Neutrophil (primary cell): ENCODE measurements at regions not wholly inside any gene's neighbourhood (a gene's known extent, or its start where the extent isn't known, plus 50 kb on each side); places are given as distances from the start of the nearest gene placed in this dataset.

Source experiments
- H3K27ac ChIP-seq: fragments of 200-600 bp; sonication (generic); 2 replicates; pipeline ENCODE4 v1.5.1; 2016; ENCODE audit warnings: mild to moderate bottlenecking, moderate library complexity
- H3K27me3 ChIP-seq: fragments of 200-600 bp; sonication (generic); 2 replicates; pipeline ENCODE4 v1.6.0; 2016; ENCODE audit warnings: mild to moderate bottlenecking
- H3K36me3 ChIP-seq: fragments of 200-600 bp; sonication (generic); 2 replicates; pipeline ENCODE4 v1.5.1; 2017
- H3K4me1 ChIP-seq, 2 experiments: fragments of 200-600 bp in 1 of 2; sonication (generic) in 1 of 2; 1 replicate in 1 of 2; 2 replicates in 1 of 2; pipeline versions ENCODE4 v1.5.1 to v1.6.1; 2013 to 2016; ENCODE audit warnings: low read depth in 1 of 2, low read length in 1 of 2, mild to moderate bottlenecking in 1 of 2, moderate library complexity in 1 of 2; ENCODE audit not compliant: control insufficient read depth in 1 of 2, insufficient read depth in 1 of 2
- H3K4me3 ChIP-seq, 2 experiments: fragments of 200-600 bp in 1 of 2; sonication (generic) in 1 of 2; 1 replicate in 1 of 2; 2 replicates in 1 of 2; pipeline ENCODE4 v1.5.1; 2013 to 2016; ENCODE audit warnings: low read depth in 1 of 2, low read length in 1 of 2, mild to moderate bottlenecking in 1 of 2, moderate library complexity in 1 of 2
- H3K9me3 ChIP-seq: fragments of 200-600 bp; sonication (generic); 2 replicates; pipeline ENCODE4 v1.5.1; 2016
- TF ChIP-seq, protein P1 (sequence below): fragments of 200-600 bp; sonication (generic); IDR thresholded peaks from 2 replicates; pipeline ENCODE4 v1.5.1; 2016; ENCODE audit warnings: antibody characterized with exemption

DNA sequence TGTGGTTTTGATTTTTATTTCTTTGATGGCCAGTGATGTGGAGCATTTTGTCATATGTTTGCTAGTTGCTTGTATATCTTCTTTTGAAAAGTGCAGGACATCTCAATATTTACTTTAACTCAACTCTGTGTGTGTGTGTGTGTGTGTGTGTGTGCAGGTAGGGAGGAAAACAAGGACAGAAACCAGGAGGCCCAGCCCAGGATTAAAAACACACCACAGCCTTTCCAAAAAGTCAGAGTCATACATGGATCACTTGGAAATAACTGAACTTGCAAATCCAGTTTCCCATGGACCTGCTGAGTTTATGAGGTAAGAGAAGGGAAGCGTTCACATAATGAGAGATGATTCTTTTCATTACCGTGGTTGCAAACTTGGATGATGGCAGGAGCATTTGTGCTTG is 189.9 kb upstream of the LYZL1 start:
- TF ChIP-seq, protein P1, sequence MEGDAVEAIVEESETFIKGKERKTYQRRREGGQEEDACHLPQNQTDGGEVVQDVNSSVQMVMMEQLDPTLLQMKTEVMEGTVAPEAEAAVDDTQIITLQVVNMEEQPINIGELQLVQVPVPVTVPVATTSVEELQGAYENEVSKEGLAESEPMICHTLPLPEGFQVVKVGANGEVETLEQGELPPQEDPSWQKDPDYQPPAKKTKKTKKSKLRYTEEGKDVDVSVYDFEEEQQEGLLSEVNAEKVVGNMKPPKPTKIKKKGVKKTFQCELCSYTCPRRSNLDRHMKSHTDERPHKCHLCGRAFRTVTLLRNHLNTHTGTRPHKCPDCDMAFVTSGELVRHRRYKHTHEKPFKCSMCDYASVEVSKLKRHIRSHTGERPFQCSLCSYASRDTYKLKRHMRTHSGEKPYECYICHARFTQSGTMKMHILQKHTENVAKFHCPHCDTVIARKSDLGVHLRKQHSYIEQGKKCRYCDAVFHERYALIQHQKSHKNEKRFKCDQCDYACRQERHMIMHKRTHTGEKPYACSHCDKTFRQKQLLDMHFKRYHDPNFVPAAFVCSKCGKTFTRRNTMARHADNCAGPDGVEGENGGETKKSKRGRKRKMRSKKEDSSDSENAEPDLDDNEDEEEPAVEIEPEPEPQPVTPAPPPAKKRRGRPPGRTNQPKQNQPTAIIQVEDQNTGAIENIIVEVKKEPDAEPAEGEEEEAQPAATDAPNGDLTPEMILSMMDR: no peak
- Histone ChIP-seq H3K9me3 (no peaks in the 10 kb centered on the region), H3K4me1 (no peaks in the 10 kb centered on the region), H3K4me3 (no peak overlapping the region), H3K27me3 (peaks cover 38% of the 10 kb centered on the region), H3K27ac (no peak overlapping the region), H3K36me3 (no peaks in the 10 kb centered on the region)

DNA sequence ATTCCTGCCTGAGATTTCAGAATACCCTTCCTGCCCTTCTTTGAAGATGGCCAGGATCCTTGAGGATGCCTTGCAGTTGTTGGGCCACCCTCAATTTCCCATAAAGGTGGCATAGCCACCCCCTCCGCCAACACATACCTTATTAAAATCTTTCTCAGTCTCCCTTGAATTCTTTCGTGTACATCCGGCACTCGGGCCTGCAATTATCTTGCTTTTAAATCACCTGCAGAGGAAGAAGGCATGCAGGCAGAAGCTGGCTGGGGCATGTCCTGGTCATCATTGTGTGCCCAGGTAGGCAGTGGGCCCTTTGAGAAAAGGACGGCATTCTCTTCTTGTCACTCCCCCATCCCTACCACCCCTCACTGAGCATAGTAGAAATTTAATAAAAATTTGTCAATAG is 189.5 kb upstream of the LYZL1 start:
- TF ChIP-seq, protein P1: no peak
- H3K4me3 ChIP-seq: no peak overlapping the region
- H3K27ac ChIP-seq: no peak overlapping the region
- H3K9me3 ChIP-seq: no peaks in the 10 kb centered on the region
- no peaks in the 10 kb centered on the region for H3K36me3 ChIP-seq
- no peaks in the 10 kb centered on the region for H3K4me1 ChIP-seq
- peaks cover 39% of the 10 kb centered on the region for H3K27me3 ChIP-seq

DNA sequence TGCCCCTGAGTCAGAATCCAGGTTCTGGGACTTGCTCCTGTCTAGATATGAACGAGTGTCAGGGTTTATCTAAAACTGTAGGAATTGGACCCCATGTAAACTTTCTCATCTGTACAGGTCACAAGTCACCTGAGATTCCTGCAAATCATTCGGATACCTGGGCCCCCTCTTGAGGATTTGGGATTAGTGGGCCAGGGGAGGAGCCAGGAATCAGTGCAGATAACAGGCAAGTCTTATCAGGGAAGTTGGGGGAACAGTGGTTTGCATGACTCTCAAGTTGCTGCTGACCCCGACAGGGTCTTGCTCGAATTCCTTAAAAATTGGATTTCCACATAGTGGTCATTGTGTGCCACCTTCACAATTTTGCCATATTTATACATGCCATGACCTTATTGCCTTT is 188.4 kb upstream of the LYZL1 start:
- Histone ChIP-seq H3K4me3 (no peak overlapping the region), H3K36me3 (no peaks in the 10 kb centered on the region), H3K27me3 (peaks cover 49% of the 10 kb centered on the region), H3K9me3 (no peaks in the 10 kb centered on the region), H3K4me1 (no peaks in the 10 kb centered on the region), H3K27ac (no peak overlapping the region)
- TF ChIP-seq, protein P1: no peak

DNA sequence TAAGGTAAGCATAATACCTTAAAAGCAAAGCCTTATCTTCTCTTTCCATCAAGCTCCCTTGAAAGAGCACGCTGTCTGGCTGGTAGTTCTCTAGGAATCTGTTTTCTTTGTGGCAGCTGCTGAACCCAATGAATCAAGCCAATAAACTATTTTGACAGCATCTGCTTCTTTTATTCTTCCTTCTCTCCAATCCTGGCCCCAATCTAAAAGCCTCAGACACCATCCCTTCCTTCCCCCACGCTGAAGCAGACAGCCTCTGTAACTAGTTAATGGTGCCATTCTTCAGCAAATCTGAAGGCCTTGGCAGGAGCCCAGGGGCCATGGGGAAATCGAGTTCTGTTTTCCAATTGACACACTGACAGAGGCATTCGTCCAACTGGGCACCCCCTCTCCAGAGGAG is 186.6 kb upstream of the LYZL1 start:
- Histone ChIP-seq H3K9me3 (no peaks in the 10 kb centered on the region), H3K27ac (no peak overlapping the region), H3K36me3 (no peaks in the 10 kb centered on the region), H3K27me3 (peaks cover 43% of the 10 kb centered on the region), H3K4me3 (no peak overlapping the region), H3K4me1 (no peaks in the 10 kb centered on the region)
- TF ChIP-seq, protein P1: no peak

DNA sequence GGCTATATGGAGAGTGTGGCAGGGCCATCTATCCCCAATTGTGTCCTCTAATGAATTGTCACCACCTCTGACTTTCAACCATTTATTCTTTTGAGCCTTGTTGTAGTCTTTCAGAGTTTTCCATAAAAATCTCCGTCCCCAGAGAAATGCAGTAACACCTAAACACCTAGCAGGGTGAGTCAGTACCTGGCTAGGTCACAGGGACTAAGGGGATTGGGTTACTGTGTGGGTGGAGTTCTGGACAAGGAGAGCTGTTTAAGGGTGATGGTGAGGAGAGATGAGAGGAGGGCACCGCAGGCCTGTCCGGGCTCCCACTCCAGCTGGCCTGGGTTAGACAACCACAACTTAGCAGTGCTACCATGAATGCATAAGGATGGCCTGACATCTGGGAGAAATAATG is 186.2 kb upstream of the LYZL1 start:
- TF ChIP-seq, protein P1: no peak
- Histone ChIP-seq H3K27me3 (peaks cover 43% of the 10 kb centered on the region), H3K36me3 (no peaks in the 10 kb centered on the region), H3K27ac (no peak overlapping the region), H3K4me3 (no peak overlapping the region), H3K9me3 (no peaks in the 10 kb centered on the region), H3K4me1 (no peaks in the 10 kb centered on the region)
